Transverse colon (tissue), 4 donors: ENCODE measurements at regions not wholly inside any gene's neighbourhood (a gene's known extent, or its start where the extent isn't known, plus 50 kb on each side); places are given as distances from the start of the nearest gene placed in this dataset.

Experiments
- POLR2AphosphoS5 ChIP-seq, 3 donors: sonication (generic); formaldehyde crosslinking; IDR thresholded peaks; one replicate each; pipeline ENCODE4 v1.6.1; 2016; ENCODE audit warnings: antibody characterized with exemption in 3 of 3
- TF ChIP-seq, protein P1 (sequence below), 5 experiments: fragments of 200-600 bp in 3 of 5; fragments of 450-650 bp in 2 of 5; sonication (generic) in 3 of 5; IDR thresholded peaks; 1 replicate in 2 of 5; 2 replicates in 3 of 5; pipeline ENCODE4 v1.5.1; 2016 to 2017; ENCODE audit warnings: antibody characterized with exemption in 5 of 5, inconsistent platforms in 3 of 5, mild to moderate bottlenecking in 2 of 5, moderate library complexity in 1 of 5

DNA sequence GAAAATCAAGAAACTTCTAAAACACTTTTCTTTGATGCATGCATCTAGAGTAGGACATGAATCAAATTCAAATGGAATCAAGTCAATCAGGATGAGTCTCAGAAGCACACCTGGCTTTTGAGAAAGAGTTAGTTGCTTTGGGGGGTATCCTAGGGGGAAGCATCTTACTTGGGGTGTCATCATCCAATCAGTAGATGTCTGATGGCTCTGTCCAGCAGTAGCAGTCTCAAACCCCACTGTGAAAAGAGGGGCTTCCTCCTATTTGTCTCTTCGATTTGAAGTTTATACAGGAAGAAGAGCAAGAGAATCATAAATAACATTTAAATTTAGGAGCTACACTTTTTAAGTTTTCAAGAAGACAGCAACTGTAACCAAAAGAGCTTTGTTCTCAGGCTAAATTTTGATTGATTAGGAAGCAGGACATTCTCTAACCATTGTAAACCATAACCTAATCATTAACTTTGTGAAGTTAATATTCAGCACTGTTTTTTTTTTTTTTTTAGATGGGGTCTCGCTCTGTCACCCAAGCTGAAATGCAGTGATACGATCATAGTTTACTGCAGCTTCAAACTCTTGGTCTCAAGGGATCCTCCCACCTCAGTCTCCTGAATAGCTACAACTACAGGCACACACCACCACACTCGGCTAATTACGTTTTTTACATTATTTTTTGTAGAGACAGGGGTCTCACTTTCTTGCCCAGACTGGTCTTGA is 614.7 kb downstream of the CSNK1G3 start:
- TF ChIP-seq, protein P1, sequence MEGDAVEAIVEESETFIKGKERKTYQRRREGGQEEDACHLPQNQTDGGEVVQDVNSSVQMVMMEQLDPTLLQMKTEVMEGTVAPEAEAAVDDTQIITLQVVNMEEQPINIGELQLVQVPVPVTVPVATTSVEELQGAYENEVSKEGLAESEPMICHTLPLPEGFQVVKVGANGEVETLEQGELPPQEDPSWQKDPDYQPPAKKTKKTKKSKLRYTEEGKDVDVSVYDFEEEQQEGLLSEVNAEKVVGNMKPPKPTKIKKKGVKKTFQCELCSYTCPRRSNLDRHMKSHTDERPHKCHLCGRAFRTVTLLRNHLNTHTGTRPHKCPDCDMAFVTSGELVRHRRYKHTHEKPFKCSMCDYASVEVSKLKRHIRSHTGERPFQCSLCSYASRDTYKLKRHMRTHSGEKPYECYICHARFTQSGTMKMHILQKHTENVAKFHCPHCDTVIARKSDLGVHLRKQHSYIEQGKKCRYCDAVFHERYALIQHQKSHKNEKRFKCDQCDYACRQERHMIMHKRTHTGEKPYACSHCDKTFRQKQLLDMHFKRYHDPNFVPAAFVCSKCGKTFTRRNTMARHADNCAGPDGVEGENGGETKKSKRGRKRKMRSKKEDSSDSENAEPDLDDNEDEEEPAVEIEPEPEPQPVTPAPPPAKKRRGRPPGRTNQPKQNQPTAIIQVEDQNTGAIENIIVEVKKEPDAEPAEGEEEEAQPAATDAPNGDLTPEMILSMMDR (IDR thresholded peaks at IDR 0.05) = no peak
- TF ChIP-seq POLR2AphosphoS5 (IDR thresholded peaks at IDR 0.05) = no peak
